Left ventricle myocardium inferior (tissue), 1 donor: ENCODE measurements at regions not wholly inside any gene's neighbourhood (a gene's known extent, or its start where the extent isn't known, plus 50 kb on each side); places are given as distances from the start of the nearest gene placed in this dataset.
A peak's percentile ranks its signal among the peaks of the same experiment; 100 is the strongest.

Experiments
- DNase-seq: peaks from one replicate; pipeline ENCODE4 v3.0.0-alpha.2; 2020
- H3K27ac ChIP-seq: fragments of 200-600 bp; replicated peaks from 2 replicates; pipeline ENCODE4 v1.8.0; 2021
- H3K27me3 ChIP-seq: fragments of 200-600 bp; 2 replicates; pipeline ENCODE4 v1.8.0; 2021; ENCODE audit warnings: low read depth
- H3K36me3 ChIP-seq: fragments of 200-600 bp; 2 replicates; pipeline ENCODE4 v1.8.0; 2021
- H3K4me1 ChIP-seq: fragments of 200-600 bp; 2 replicates; pipeline ENCODE4 v1.8.0; 2021
- H3K4me3 ChIP-seq: fragments of 200-600 bp; 2 replicates; pipeline ENCODE4 v1.8.0; 2021; ENCODE audit warnings: mild to moderate bottlenecking, moderate library complexity
- H3K9me3 ChIP-seq: fragments of 200-600 bp; replicated peaks from 2 replicates; pipeline ENCODE4 v1.8.0; 2021
- CTCF ChIP-seq: fragments of 200-600 bp; IDR thresholded peaks from 2 replicates; pipeline ENCODE4 v1.8.0; 2021; ENCODE audit warnings: antibody characterized with exemption, mild to moderate bottlenecking, borderline replicate concordance
- intact Hi-C: fragments of 100-400 bp; cut with micrococcal nuclease; formaldehyde crosslinking; loops from one replicate; pipeline ENCODE4 v1.11.0; 2022
- donor health status: DM: no; HTN: yes; CAD: no; lungs with severe emphysema.

GRCh38 chr9:108469654-108470053 lies 386.1 kb downstream of the ACTL7B start:
- DNase-seq: no peak
- H3K36me3 ChIP-seq: no peaks in the 10 kb centered on the region
- H3K4me1 ChIP-seq: peaks cover 23% of the 10 kb centered on the region
- no peak for TF ChIP-seq CTCF
- no peaks in the 10 kb centered on the region for H3K9me3 ChIP-seq
- no peaks in the 10 kb centered on the region for H3K27me3 ChIP-seq
- no peak overlapping the region for H3K4me3 ChIP-seq
- H3K27ac ChIP-seq: no peak overlapping the region
- intact Hi-C loops: loop anchor here (5.0 kb wide), 1 partner anchor 98 kb away; no protein-coding TSS in a partner anchor

GRCh38 chr9:108468364-108468763 lies 387.4 kb downstream of the ACTL7B start:
- H3K9me3 ChIP-seq: no peaks in the 10 kb centered on the region
- H3K36me3 ChIP-seq: no peaks in the 10 kb centered on the region
- H3K27ac ChIP-seq: no peak overlapping the region
- no peak overlapping the region for H3K4me3 ChIP-seq
- intact Hi-C loops: loop anchor here (5.0 kb wide), 1 partner anchor 99 kb away; no protein-coding TSS in a partner anchor
- no peaks in the 10 kb centered on the region for H3K27me3 ChIP-seq
- TF ChIP-seq CTCF: peak; percentile 56
- DNase-seq: no peak
- peaks cover 10% of the 10 kb centered on the region for H3K4me1 ChIP-seq

GRCh38 chr9:108467653-108468324 lies 388.0 kb downstream of the ACTL7B start:
- Histone ChIP-seq H3K36me3 (no peaks in the 10 kb centered on the region), H3K4me1 (peaks cover 7% of the 10 kb centered on the region), H3K27ac (no peak overlapping the region), H3K9me3 (no peaks in the 10 kb centered on the region), H3K4me3 (no peak overlapping the region), H3K27me3 (no peaks in the 10 kb centered on the region)
- intact Hi-C loops: loop anchor here (5.0 kb wide), 1 partner anchor 100 kb away; no protein-coding TSS in a partner anchor
- no peak for DNase-seq
- TF ChIP-seq CTCF: peak; percentile 7

GRCh38 chr9:108467161-108467560 lies 388.6 kb downstream of the ACTL7B start:
- Histone ChIP-seq H3K36me3 (no peaks in the 10 kb centered on the region), H3K27ac (no peak overlapping the region), H3K4me3 (no peak overlapping the region), H3K4me1 (peaks cover 7% of the 10 kb centered on the region), H3K9me3 (no peaks in the 10 kb centered on the region), H3K27me3 (no peaks in the 10 kb centered on the region)
- no peak for DNase-seq
- intact Hi-C loops: loop anchor here (5.0 kb wide), 1 partner anchor 100 kb away; no protein-coding TSS in a partner anchor
- TF ChIP-seq CTCF: no peak

GRCh38 chr9:108466304-108466703 lies 389.5 kb downstream of the ACTL7B start:
- no peak overlapping the region for H3K4me3 ChIP-seq
- no peaks in the 10 kb centered on the region for H3K9me3 ChIP-seq
- no peak overlapping the region for H3K27ac ChIP-seq
- peaks cover 7% of the 10 kb centered on the region for H3K4me1 ChIP-seq
- no peak for DNase-seq
- no peak for TF ChIP-seq CTCF
- H3K36me3 ChIP-seq: no peaks in the 10 kb centered on the region
- intact Hi-C loops: loop anchor here (5.0 kb wide), 1 partner anchor 101 kb away; no protein-coding TSS in a partner anchor
- no peaks in the 10 kb centered on the region for H3K27me3 ChIP-seq
